ENCODE measurements at regions not wholly inside any gene's neighbourhood (a gene's known extent, or its start where the extent isn't known, plus 50 kb on each side); places are given as distances from the start of the nearest gene placed in this dataset.

DNA sequence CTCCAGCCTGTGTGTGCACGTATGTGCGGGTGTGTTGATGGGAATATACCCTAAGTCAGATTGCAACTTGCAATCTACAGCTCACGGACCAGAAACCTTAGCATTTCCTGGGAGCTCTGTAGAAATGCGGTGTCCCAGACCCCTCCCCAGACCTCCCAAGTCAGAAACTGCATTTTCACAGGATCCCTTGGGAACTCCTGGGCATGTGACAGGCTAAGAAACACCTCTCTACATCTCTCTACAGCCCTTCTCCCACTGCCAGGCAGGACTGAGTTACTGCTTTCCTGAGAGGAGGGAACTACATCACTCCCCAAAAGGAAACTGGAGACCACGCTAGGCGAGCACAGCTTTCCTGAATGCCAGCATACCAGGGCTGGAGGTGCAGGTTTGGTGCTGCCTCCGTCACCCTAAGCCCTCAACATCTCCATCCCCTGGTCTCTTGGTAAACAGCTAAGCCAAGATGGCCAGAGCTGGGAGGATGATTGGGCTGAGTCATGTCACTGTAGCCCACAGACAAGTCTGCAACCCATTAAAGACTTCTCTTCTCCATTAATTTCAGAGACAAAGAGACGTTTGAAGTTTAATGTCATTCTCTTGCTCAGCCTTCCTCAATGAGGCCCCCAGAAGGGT lies 194.4 kb downstream of the BMP7 start:
- TF ChIP-seq, protein P1, sequence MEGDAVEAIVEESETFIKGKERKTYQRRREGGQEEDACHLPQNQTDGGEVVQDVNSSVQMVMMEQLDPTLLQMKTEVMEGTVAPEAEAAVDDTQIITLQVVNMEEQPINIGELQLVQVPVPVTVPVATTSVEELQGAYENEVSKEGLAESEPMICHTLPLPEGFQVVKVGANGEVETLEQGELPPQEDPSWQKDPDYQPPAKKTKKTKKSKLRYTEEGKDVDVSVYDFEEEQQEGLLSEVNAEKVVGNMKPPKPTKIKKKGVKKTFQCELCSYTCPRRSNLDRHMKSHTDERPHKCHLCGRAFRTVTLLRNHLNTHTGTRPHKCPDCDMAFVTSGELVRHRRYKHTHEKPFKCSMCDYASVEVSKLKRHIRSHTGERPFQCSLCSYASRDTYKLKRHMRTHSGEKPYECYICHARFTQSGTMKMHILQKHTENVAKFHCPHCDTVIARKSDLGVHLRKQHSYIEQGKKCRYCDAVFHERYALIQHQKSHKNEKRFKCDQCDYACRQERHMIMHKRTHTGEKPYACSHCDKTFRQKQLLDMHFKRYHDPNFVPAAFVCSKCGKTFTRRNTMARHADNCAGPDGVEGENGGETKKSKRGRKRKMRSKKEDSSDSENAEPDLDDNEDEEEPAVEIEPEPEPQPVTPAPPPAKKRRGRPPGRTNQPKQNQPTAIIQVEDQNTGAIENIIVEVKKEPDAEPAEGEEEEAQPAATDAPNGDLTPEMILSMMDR (IDR thresholded peaks at IDR 0.05) = no peak
- no peak for TF ChIP-seq POLR2AphosphoS5 (IDR thresholded peaks at IDR 0.05)
